PC-9 (cell line): ENCODE measurements at regions not wholly inside any gene's neighbourhood (a gene's known extent, or its start where the extent isn't known, plus 50 kb on each side); places are given as distances from the start of the nearest gene placed in this dataset.

ENCODE experiments used
- BruUV-seq: library from RNA; stranded (reverse); fragments of 400-500 nt; replicated peaks from 2 replicates; lab custom pipeline; 2021; lab: Mats Ljungman, UMichigan
- CTCF ChIA-PET: fragments of 300-600 bp; sonication (Branson Sonifier 250); formaldehyde crosslinking; loops from one replicate; lab custom pipeline; 2022; ENCODE audit warnings: antibody characterized with exemption; lab: Charles Lee
- POLR2A ChIA-PET: fragments of 300-600 bp; sonication (Branson Sonifier 250); formaldehyde crosslinking; loops from one replicate; lab custom pipeline; 2022; ENCODE audit warnings: antibody characterized with exemption; ENCODE audit not compliant: unreplicated experiment; lab: Charles Lee
- DNase-seq, 2 experiments: peaks; one replicate each; pipeline versions ENCODE4 v3.0.0 to v3.0.0-alpha.2; 2015 to 2022; ENCODE audit warnings: mixed read lengths in 1 of 2
- H2AFZ ChIP-seq: fragments of 200-600 bp; sonication (generic); 2 replicates; pipeline ENCODE4 v1.8.1; 2017; ENCODE audit warnings: antibody characterized with exemption
- H3F3A ChIP-seq: fragments of 200-600 bp; sonication (generic); 2 replicates; pipeline ENCODE4 v1.8.1; 2017; ENCODE audit warnings: antibody characterized with exemption, mild to moderate bottlenecking, low read depth; ENCODE audit not compliant: insufficient read depth
- H3K27ac ChIP-seq: fragments of 200-600 bp; sonication (generic); 2 replicates; pipeline ENCODE4 v1.6.1; 2016; ENCODE audit warnings: mixed run types
- H3K27me3 ChIP-seq: fragments of 200-600 bp; sonication (generic); 2 replicates; pipeline ENCODE4 v1.6.1; 2016; ENCODE audit warnings: low read depth, mixed run types; ENCODE audit not compliant: insufficient read depth
- H3K36me3 ChIP-seq: fragments of 200-600 bp; sonication (generic); 2 replicates; pipeline ENCODE4 v1.6.1; 2016; ENCODE audit warnings: low read depth, mixed run types
- H3K4me1 ChIP-seq: fragments of 200-600 bp; sonication (generic); replicated peaks from 2 replicates; pipeline ENCODE4 v1.6.1; 2016; ENCODE audit warnings: mixed run types; ENCODE audit not compliant: insufficient read depth
- H3K4me2 ChIP-seq: fragments of 200-600 bp; sonication (generic); 2 replicates; pipeline ENCODE4 v1.6.1; 2017; ENCODE audit warnings: mixed run types
- H3K4me3 ChIP-seq: fragments of 200-600 bp; sonication (generic); 2 replicates; pipeline ENCODE4 v1.6.1; 2016; ENCODE audit warnings: mixed run types
- H3K79me2 ChIP-seq: fragments of 200-600 bp; sonication (generic); 2 replicates; pipeline ENCODE4 v1.6.1; 2017; ENCODE audit warnings: low read depth, mixed run types
- H3K9me2 ChIP-seq: fragments of 200-600 bp; sonication (generic); 2 replicates; pipeline ENCODE4 v1.8.1; 2017; ENCODE audit warnings: mild to moderate bottlenecking; ENCODE audit not compliant: insufficient read depth
- H3K9me3 ChIP-seq: fragments of 200-600 bp; sonication (generic); 2 replicates; pipeline ENCODE4 v1.8.1; 2016; ENCODE audit warnings: low read depth; ENCODE audit not compliant: insufficient read depth
- H4K20me1 ChIP-seq: fragments of 200-600 bp; sonication (generic); 2 replicates; pipeline ENCODE4 v1.8.1; 2017; ENCODE audit not compliant: insufficient read depth
- CTCF ChIP-seq: fragments of 200-600 bp; sonication (generic); conservative IDR thresholded peaks from 2 replicates; pipeline ENCODE4 v1.6.1; 2017; ENCODE audit warnings: mixed run types, antibody characterized with exemption, mild to moderate bottlenecking, moderate library complexity
- EZH2 ChIP-seq: fragments of 200-600 bp; sonication (generic); IDR thresholded peaks from 2 replicates; pipeline ENCODE4 v1.8.0; 2017; ENCODE audit warnings: antibody characterized with exemption, low read depth
- intact Hi-C: fragments of 100-400 bp; cut with micrococcal nuclease; formaldehyde crosslinking; loops from one replicate; pipeline ENCODE4 v1.10.0; 2022; ENCODE audit not compliant: unreplicated experiment

- Histone ChIP-seq H3K4me3 (no peak overlapping the region), H3K9me3 (no peaks in the 10 kb centered on the region), H3K27me3 (no peaks in the 10 kb centered on the region), H3K36me3 (no peaks in the 10 kb centered on the region), H3F3A (no peaks in the 10 kb centered on the region), H2AFZ (no peak overlapping the region), H4K20me1 (no peaks in the 10 kb centered on the region), H3K79me2 (no peaks in the 10 kb centered on the region), H3K27ac (no peak overlapping the region), H3K9me2 (no peaks in the 10 kb centered on the region), H3K4me1 (no peaks in the 10 kb centered on the region), H3K4me2 (no peak overlapping the region)
- no TSS peak for BruUV-seq
- ChIA-PET POLR2A (no interaction called here), CTCF (no interaction called here)
- intact Hi-C loops = no loop called here
- TF ChIP-seq CTCF = no peak
- TF ChIP-seq EZH2 = no peak
- no peak for DNase-seq
These were observed 77.2 kb downstream of the CH25H start for GRCh38 chr10:89129911-89130310.

GRCh38 chr10:89122433-89123051, 84.6 kb downstream of the CH25H start:
- POLR2A ChIA-PET = no interaction called here
- intact Hi-C loops = no loop called here

GRCh38 chr10:89121764-89122020, 85.4 kb downstream of the CH25H start:
- Histone ChIP-seq H3K79me2 (no peaks in the 10 kb centered on the region), H3K4me2 (no peak overlapping the region), H3K9me2 (no peaks in the 10 kb centered on the region), H3K27me3 (no peaks in the 10 kb centered on the region), H3K9me3 (no peaks in the 10 kb centered on the region), H3K4me3 (no peak overlapping the region), H3F3A (no peaks in the 10 kb centered on the region), H3K4me1 (no peaks in the 10 kb centered on the region), H3K27ac (no peak overlapping the region), H4K20me1 (no peaks in the 10 kb centered on the region), H2AFZ (no peak overlapping the region), H3K36me3 (no peaks in the 10 kb centered on the region)
- ChIA-PET POLR2A (no interaction called here), CTCF (no interaction called here)
- intact Hi-C loops = no loop called here
- TF ChIP-seq EZH2 (no peak), CTCF (no peak)
- DNase-seq = no peak
- BruUV-seq = no TSS peak

More at GRCh38 chr10:89122433-89123051, 84.6 kb downstream of the CH25H start:
- CTCF ChIA-PET = no interaction called here
- Histone ChIP-seq H3F3A (no peaks in the 10 kb centered on the region), H3K4me3 (no peak overlapping the region), H3K9me3 (no peaks in the 10 kb centered on the region), H3K27me3 (no peaks in the 10 kb centered on the region), H3K4me2 (no peak overlapping the region), H4K20me1 (no peaks in the 10 kb centered on the region), H3K9me2 (no peaks in the 10 kb centered on the region), H3K36me3 (no peaks in the 10 kb centered on the region), H2AFZ (no peak overlapping the region), H3K4me1 (no peaks in the 10 kb centered on the region), H3K79me2 (no peaks in the 10 kb centered on the region), H3K27ac (no peak overlapping the region)
- no peak for DNase-seq
- no TSS peak for BruUV-seq
- TF ChIP-seq EZH2 (no peak), CTCF (no peak)
